H1 (cell line): ENCODE measurements at regions not wholly inside any gene's neighbourhood (a gene's known extent, or its start where the extent isn't known, plus 50 kb on each side); places are given as distances from the start of the nearest gene placed in this dataset.

Experiments used
- CTCF ChIA-PET: fragments of 300-600 bp; sonication (Branson Sonifier 250); formaldehyde crosslinking; loops from one replicate; lab custom pipeline; 2021; ENCODE audit not compliant: partially characterized antibody; lab: Charles Lee
- POLR2A ChIA-PET: fragments of 300-600 bp; sonication (Branson Sonifier 250); formaldehyde crosslinking; loops from one replicate; lab custom pipeline; 2021; ENCODE audit warnings: inconsistent platforms; ENCODE audit not compliant: partially characterized antibody; lab: Charles Lee
- DNase-seq, 2 experiments: peaks; one replicate each; pipeline versions ENCODE4 v3.0.0 to v3.0.0-alpha.2; 2010 to 2022; ENCODE audit warnings: low spot score in 2 of 2, low read depth in 1 of 2, mixed read lengths in 1 of 2
- FAIRE-seq: peaks from 2 replicates; lab custom pipeline; 2011; peaks lifted over from hg19 to GRCh38; lab: Jason Lieb, UNC
- H2AFZ ChIP-seq: 2 replicates; pipeline ENCODE4 v1.8.1; 2012; ENCODE audit warnings: low read length, inconsistent platforms
- H2AK5ac ChIP-seq: 2 replicates; pipeline ENCODE4 v1.6.1; 2013; ENCODE audit warnings: low read depth, low read length
- H2BK120ac ChIP-seq: replicated peaks from 2 replicates; pipeline ENCODE3; 2013; ENCODE audit warnings: low read depth, low read length, inconsistent platforms
- H2BK12ac ChIP-seq: 2 replicates; pipeline ENCODE4 v1.6.1; 2013; ENCODE audit warnings: low read depth, low read length
- H2BK15ac ChIP-seq: 2 replicates; pipeline ENCODE4 v1.6.1; 2013; ENCODE audit warnings: low read length
- H2BK20ac ChIP-seq: 2 replicates; pipeline ENCODE4 v1.6.1; 2013; ENCODE audit warnings: low read length
- H2BK5ac ChIP-seq: 2 replicates; pipeline ENCODE4 v1.6.1; 2013; ENCODE audit warnings: low read depth, low read length
- H3K14ac ChIP-seq: 2 replicates; pipeline ENCODE4 v1.6.1; 2013; ENCODE audit warnings: inconsistent platforms; ENCODE audit not compliant: insufficient read length
- H3K18ac ChIP-seq: 2 replicates; pipeline ENCODE4 v1.6.1; 2013; ENCODE audit warnings: low read length; ENCODE audit errors: extremely low read depth
- H3K23ac ChIP-seq: 2 replicates; pipeline ENCODE4 v1.6.1; 2013; ENCODE audit warnings: inconsistent platforms; ENCODE audit not compliant: insufficient read length
- H3K23me2 ChIP-seq: 2 replicates; pipeline ENCODE4 v1.6.1; 2013; ENCODE audit warnings: low read depth, low read length
- H3K27ac ChIP-seq: 2 replicates; pipeline ENCODE4 v1.6.1; 2011; ENCODE audit warnings: low read depth, low read length, inconsistent platforms
- H3K27me3 ChIP-seq, 4 experiments: replicated peaks in 1 of 4; 1 replicate in 1 of 4; 2 replicates in 3 of 4; pipeline versions ENCODE4 v1.6.1 to v1.8.1; 2011 to 2013; ENCODE audit warnings: low read length in 3 of 4, mild to moderate bottlenecking in 3 of 4, inconsistent platforms in 2 of 4, mixed read lengths in 2 of 4, moderate library complexity in 1 of 4; ENCODE audit not compliant: control insufficient read depth in 3 of 4, insufficient read depth in 3 of 4; ENCODE audit errors: extremely low read depth in 1 of 4
- H3K36me3 ChIP-seq, 4 experiments: 2 replicates each; pipeline versions ENCODE4 v1.6.1 to v1.8.1; 2011 to 2013; ENCODE audit warnings: mild to moderate bottlenecking in 4 of 4, low read length in 3 of 4, moderate library complexity in 2 of 4, control low read depth in 1 of 4, inconsistent platforms in 1 of 4; ENCODE audit not compliant: insufficient read depth in 4 of 4, control insufficient read depth in 2 of 4
- H3K4ac ChIP-seq: replicated peaks from 2 replicates; pipeline ENCODE3; 2013; ENCODE audit warnings: low read length, low read depth, mixed read lengths, inconsistent platforms; ENCODE audit not compliant: insufficient read length
- H3K4me1 ChIP-seq, 4 experiments: replicated peaks in 1 of 4; 1 replicate in 1 of 4; 2 replicates in 3 of 4; pipeline versions ENCODE4 v1.6.1 to v1.8.1; 2011 to 2013; ENCODE audit warnings: low read length in 3 of 4, inconsistent platforms in 2 of 4, mixed read lengths in 1 of 4; ENCODE audit not compliant: insufficient read depth in 4 of 4, control insufficient read depth in 3 of 4
- H3K4me2 ChIP-seq, 2 experiments: 2 replicates each; pipeline versions ENCODE4 v1.6.1 to v1.8.1; 2011 to 2013; ENCODE audit warnings: low read depth in 2 of 2, low read length in 2 of 2, control low read depth in 1 of 2, inconsistent platforms in 1 of 2, mild to moderate bottlenecking in 1 of 2; ENCODE audit not compliant: insufficient read depth in 1 of 2
- H3K4me3 ChIP-seq, 4 experiments: fragments of 200-600, 300-600 bp in 1 of 4; sonication (generic), shearing (Covaris generic), sonication (Bioruptor Twin) in 1 of 4; 2 replicates each; pipeline versions ENCODE4 v1.5.1 to v1.8.1; 2011 to 2016; ENCODE audit warnings: low read length in 4 of 4, low read depth in 3 of 4, control low read depth in 2 of 4, inconsistent platforms in 2 of 4, mild to moderate bottlenecking in 2 of 4, mixed read lengths in 1 of 4, moderate library complexity in 1 of 4; ENCODE audit not compliant: insufficient read depth in 2 of 4; ENCODE audit errors: extremely low read depth in 1 of 4
- H3K56ac ChIP-seq: replicated peaks from 2 replicates; pipeline ENCODE3; 2013; ENCODE audit warnings: low read depth, mild to moderate bottlenecking, mixed read lengths, low read length, inconsistent platforms; ENCODE audit not compliant: insufficient read length
- H3K79me1 ChIP-seq: 2 replicates; pipeline ENCODE4 v1.6.1; 2013; ENCODE audit warnings: low read depth, low read length, control low read depth
- H3K79me2 ChIP-seq, 2 experiments: 2 replicates each; pipeline versions ENCODE4 v1.6.1 to v1.8.1; 2012 to 2013; ENCODE audit warnings: low read length in 2 of 2, mild to moderate bottlenecking in 2 of 2, inconsistent platforms in 1 of 2; ENCODE audit not compliant: insufficient read depth in 2 of 2, control insufficient read depth in 1 of 2
- H3K9ac ChIP-seq, 4 experiments: replicated peaks in 1 of 4; 1 replicate in 1 of 4; 2 replicates in 3 of 4; pipeline versions ENCODE4 v1.6.1 to v1.8.1; 2011 to 2013; ENCODE audit warnings: low read depth in 3 of 4, low read length in 3 of 4, control low read depth in 2 of 4, mild to moderate bottlenecking in 2 of 4, moderate library complexity in 2 of 4, inconsistent platforms in 1 of 4; ENCODE audit errors: extremely low read depth in 1 of 4
- H3K9me3 ChIP-seq, 2 experiments: 2 replicates each; pipeline versions ENCODE4 v1.6.1 to v1.8.1; 2012 to 2013; ENCODE audit warnings: mild to moderate bottlenecking in 2 of 2, moderate library complexity in 2 of 2, control low read depth in 1 of 2, inconsistent platforms in 1 of 2, low read depth in 1 of 2, low read length in 1 of 2, mixed read lengths in 1 of 2; ENCODE audit not compliant: insufficient read depth in 2 of 2
- H4K20me1 ChIP-seq, 2 experiments: replicated peaks in 1 of 2; 2 replicates each; pipeline versions ENCODE3 to v1.8.1; 2011 to 2013; ENCODE audit warnings: inconsistent platforms in 2 of 2, low read length in 2 of 2, mild to moderate bottlenecking in 1 of 2; ENCODE audit not compliant: insufficient read depth in 2 of 2, control insufficient read depth in 1 of 2
- H4K5ac ChIP-seq: 2 replicates; pipeline ENCODE4 v1.6.1; 2013; ENCODE audit warnings: low read length, low read depth, mixed read lengths, inconsistent platforms; ENCODE audit not compliant: insufficient read length
- H4K8ac ChIP-seq: 2 replicates; pipeline ENCODE4 v1.8.0; 2013; ENCODE audit warnings: mild to moderate bottlenecking, moderate library complexity, low read length, inconsistent platforms; ENCODE audit not compliant: insufficient read depth; ENCODE audit errors: extremely low read depth
- H4K91ac ChIP-seq: replicated peaks from 2 replicates; pipeline ENCODE3; 2013; ENCODE audit warnings: low read length, mixed read lengths, inconsistent platforms; ENCODE audit not compliant: insufficient read length
- BACH1 ChIP-seq: IDR thresholded peaks from 2 replicates; pipeline ENCODE4 v1.6.1; 2012; ENCODE audit warnings: low read length, improper control_type of control experiment
- CEBPB ChIP-seq: IDR thresholded peaks from 2 replicates; pipeline ENCODE4 v1.6.1; 2012; ENCODE audit warnings: low read depth, low read length
- EP300 ChIP-seq, 2 experiments: IDR thresholded peaks; 1 replicate in 1 of 2; 2 replicates in 1 of 2; pipeline ENCODE4 v1.6.1; 2011 to 2012; ENCODE audit warnings: low read depth in 2 of 2, low read length in 2 of 2, mild to moderate bottlenecking in 2 of 2, borderline replicate concordance in 1 of 2, inconsistent platforms in 1 of 2, moderate library complexity in 1 of 2
- HDAC6 ChIP-seq: IDR thresholded peaks from one replicate; pipeline ENCODE4 v1.7.1; 2012; ENCODE audit warnings: low read depth, mild to moderate bottlenecking, inconsistent platforms, low read length, moderate library complexity
- MAFK ChIP-seq: IDR thresholded peaks from 2 replicates; pipeline ENCODE4 v1.6.1; 2012; ENCODE audit warnings: low read depth, mild to moderate bottlenecking, improper control_type of control experiment, low read length
- POLR2A ChIP-seq, 2 experiments: IDR thresholded peaks; 1 replicate in 1 of 2; 2 replicates in 1 of 2; pipeline ENCODE4 v1.6.1; 2011; ENCODE audit warnings: low read depth in 2 of 2, low read length in 2 of 2, mild to moderate bottlenecking in 2 of 2; ENCODE audit errors: control extremely low read depth in 1 of 2
- POU5F1 ChIP-seq: IDR thresholded peaks from 2 replicates; pipeline ENCODE4 v1.6.1; 2011; ENCODE audit warnings: low read depth, mild to moderate bottlenecking, low read length, moderate library complexity
- SIN3A ChIP-seq, 2 experiments: IDR thresholded peaks in 1 of 2; conservative IDR thresholded peaks in 1 of 2; 2 replicates each; pipeline ENCODE4 v1.6.1; 2011 to 2012; ENCODE audit warnings: low read length in 2 of 2, improper control_type of control experiment in 1 of 2, low read depth in 1 of 2, mild to moderate bottlenecking in 1 of 2
- SIX5 ChIP-seq: IDR thresholded peaks from 2 replicates; pipeline ENCODE4 v1.6.1; 2011; ENCODE audit warnings: mild to moderate bottlenecking, low read depth, low read length
- TAF1 ChIP-seq: IDR thresholded peaks from 2 replicates; pipeline ENCODE4 v1.6.1; 2011; ENCODE audit warnings: mild to moderate bottlenecking, low read depth, low read length
- WGBS, 2 experiments: shearing (Covaris generic) in 1 of 2; methylation state at CpG; one replicate each; pipeline versions ENCODE4 v1.1.6 to v1.1.7; 2013 to 2015; ENCODE audit warnings: low lambda C conversion rate in 2 of 2, mixed read lengths in 2 of 2, inconsistent platforms in 1 of 2, low coverage in 1 of 2, missing lambda C conversion rate in 1 of 2; ENCODE audit not compliant: insufficient replicate concordance in 2 of 2, insufficient coverage in 1 of 2, insufficient read length in 1 of 2; ENCODE audit errors: extremely low coverage in 1 of 2, missing lambda C conversion rate in 1 of 2; 5-methylcytosine and 5-hydroxymethylcytosine counted together

GRCh38 chr1:88333086-88333695, 350.9 kb upstream of the PKN2 start:
- no peaks in the 10 kb centered on the region for H3K23me2 ChIP-seq
- CTCF ChIA-PET, result interaction anchor here (1.1 kb wide), 1 partner anchor 154 kb away, joined by 3 read pairs; no protein-coding TSS in a partner anchor
- H2BK120ac ChIP-seq, result no peak overlapping the region
- H3K27me3 ChIP-seq, result no peaks in the 10 kb centered on the region
- H4K20me1 ChIP-seq, result no peaks in the 10 kb centered on the region
- H3K23ac ChIP-seq, result no peak overlapping the region
- H2AFZ ChIP-seq, result no peak overlapping the region
- no peak overlapping the region for H3K14ac ChIP-seq
- H3K4me1 ChIP-seq, result no peaks in the 10 kb centered on the region
- DNase-seq (no peak), FAIRE-seq (no peak)
- no peak overlapping the region for H2BK20ac ChIP-seq
- no peak overlapping the region for H3K9ac ChIP-seq
- no peaks in the 10 kb centered on the region for H3K9me3 ChIP-seq
- H3K79me2 ChIP-seq, result no peaks in the 10 kb centered on the region
- H3K56ac ChIP-seq, result no peak overlapping the region
- no peak overlapping the region for H4K8ac ChIP-seq
- no peak overlapping the region for H2BK12ac ChIP-seq
- TF ChIP-seq EP300 (IDR thresholded peaks at IDR 0.05; ENCODE audit: borderline replicate concordance in 1 of 2, low read depth in 2 of 2, low read length in 2 of 2), result no peak
- TF ChIP-seq TAF1, result no peak
- TF ChIP-seq MAFK, result no peak
- TF ChIP-seq SIX5, result no peak
- no peak for TF ChIP-seq HDAC6
- no peak for TF ChIP-seq POU5F1
- TF ChIP-seq POLR2A (IDR thresholded peaks at IDR 0.05; ENCODE audit: control extremely low read depth in 1 of 2, low read depth in 2 of 2, low read length in 2 of 2), result no peak
- TF ChIP-seq BACH1, result no peak
- TF ChIP-seq CEBPB, result no peak
- TF ChIP-seq SIN3A (conservative IDR thresholded peaks at IDR 0.05 in 1 of 2, IDR thresholded peaks at IDR 0.05 in 1 of 2; ENCODE audit: low read depth in 1 of 2, low read length in 2 of 2), result no peak
- H2AK5ac ChIP-seq, result no peak overlapping the region
- H2BK5ac ChIP-seq, result no peak overlapping the region
- H3K79me1 ChIP-seq, result no peaks in the 10 kb centered on the region
- WGBS, 2 experiments, result 93% methylated on average over 9 of the region's 9 CpGs; no CpG with 5 or more reads in 1 of the 2 experiments
- no peak overlapping the region for H2BK15ac ChIP-seq
- no peak overlapping the region for H3K4me2 ChIP-seq
- no peak overlapping the region for H3K18ac ChIP-seq
- no peak overlapping the region for H3K4me3 ChIP-seq
- H4K5ac ChIP-seq, result no peak overlapping the region
- no peak overlapping the region for H3K4ac ChIP-seq
- no peaks in the 10 kb centered on the region for H3K36me3 ChIP-seq
- no peak overlapping the region for H4K91ac ChIP-seq
- POLR2A ChIA-PET, result no interaction called here
- H3K27ac ChIP-seq, result no peak overlapping the region
